ENCODE measurements at regions not wholly inside any gene's neighbourhood (a gene's known extent, or its start where the extent isn't known, plus 50 kb on each side); places are given as distances from the start of the nearest gene placed in this dataset.

GRCh38 chr20:22851679-22852346 is 183.3 kb upstream of the SSTR4 start:
- peak; percentile 67 for DNase-seq (ENCODE audit: low read depth)

DNA sequence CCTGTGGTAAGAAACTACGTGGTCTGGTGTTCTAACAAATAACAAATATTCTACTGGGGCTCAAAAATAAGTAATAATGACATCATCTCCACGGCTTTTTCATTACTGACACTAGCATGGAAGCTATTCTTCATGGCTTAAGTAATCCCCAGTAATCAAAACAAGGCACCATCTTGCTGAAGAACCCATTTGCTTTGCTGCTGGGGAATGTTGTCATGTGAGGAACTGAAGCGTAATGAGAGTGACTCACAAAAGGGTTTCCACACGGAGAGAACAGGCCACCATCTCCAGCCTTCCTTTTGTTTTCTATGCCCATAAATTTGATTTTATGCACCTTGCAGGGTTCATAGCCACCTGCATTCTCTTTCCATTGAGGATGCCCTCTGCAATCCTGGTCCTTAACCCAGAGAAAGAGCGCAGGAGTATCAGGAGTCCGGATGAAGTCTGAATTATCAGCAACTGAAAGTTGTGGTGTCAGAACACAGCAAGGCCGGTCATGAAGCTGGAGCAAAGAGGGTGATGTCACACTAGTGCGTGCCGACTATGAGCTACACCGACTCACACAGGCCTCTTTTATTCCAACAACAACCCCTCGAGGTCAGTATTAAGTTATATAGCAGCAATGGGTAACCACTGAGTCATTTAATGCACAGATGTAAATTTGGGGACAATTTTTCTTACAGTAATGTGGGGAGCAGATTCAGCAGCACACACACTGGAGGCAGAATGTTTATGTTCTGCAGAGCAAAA is 173.7 kb upstream of the SSTR4 start:
- DNase-seq (ENCODE audit: low read depth), result peak; percentile 82

- DNase-seq (ENCODE audit: low read depth), result no peak
These were observed 173.1 kb upstream of the SSTR4 start for GRCh38 chr20:22861990-22862389.

- DNase-seq (ENCODE audit: low read depth), result no peak
These were observed 172.4 kb upstream of the SSTR4 start for GRCh38 chr20:22862671-22863230.

DNA sequence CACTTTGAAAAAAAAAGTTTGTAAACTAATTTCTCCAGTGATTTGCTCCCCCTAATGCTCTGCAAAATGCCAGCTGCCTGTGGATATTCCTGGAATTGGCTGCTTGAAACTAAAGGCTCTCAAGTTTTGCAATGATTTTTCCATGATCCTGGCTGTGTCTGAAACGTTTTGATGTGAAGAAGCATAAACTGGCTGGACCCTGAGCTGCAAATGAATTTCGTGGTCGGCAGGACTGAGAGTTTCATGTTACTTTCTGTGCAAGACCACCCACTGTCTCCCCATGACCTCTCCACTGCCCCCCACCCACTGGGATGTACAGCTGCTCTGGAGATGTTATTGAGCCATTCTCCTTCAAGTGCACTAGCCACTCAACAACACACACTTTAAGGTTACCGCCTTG is 171.3 kb upstream of the SSTR4 start:
- no peak for DNase-seq (ENCODE audit: low read depth)

DNA sequence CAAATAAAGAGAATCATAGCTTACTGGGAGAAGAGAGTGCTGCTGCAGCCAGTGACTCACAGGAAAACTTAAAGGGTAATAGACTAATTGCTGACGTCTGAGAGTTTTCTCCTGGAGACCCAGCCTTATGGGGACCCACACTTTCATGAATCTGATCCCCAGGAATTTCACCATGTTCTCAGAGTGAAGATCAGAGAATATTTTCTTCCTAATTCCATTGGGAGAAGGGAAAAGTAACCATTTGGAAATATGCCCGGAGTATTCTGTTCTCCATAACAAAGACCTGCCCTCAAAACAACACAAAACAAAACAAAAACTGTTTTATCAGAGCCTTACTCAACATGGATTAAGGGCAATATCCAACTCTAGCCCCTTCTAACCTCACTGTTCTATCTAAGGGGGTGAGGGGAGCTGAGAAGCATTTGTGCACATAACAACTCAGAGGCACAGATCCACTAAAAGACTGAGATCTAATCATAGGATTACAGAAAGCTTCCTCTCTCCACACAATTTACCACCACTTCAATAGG is 168.2 kb upstream of the SSTR4 start:
- DNase-seq (ENCODE audit: low read depth), result peak; percentile 91

DNA sequence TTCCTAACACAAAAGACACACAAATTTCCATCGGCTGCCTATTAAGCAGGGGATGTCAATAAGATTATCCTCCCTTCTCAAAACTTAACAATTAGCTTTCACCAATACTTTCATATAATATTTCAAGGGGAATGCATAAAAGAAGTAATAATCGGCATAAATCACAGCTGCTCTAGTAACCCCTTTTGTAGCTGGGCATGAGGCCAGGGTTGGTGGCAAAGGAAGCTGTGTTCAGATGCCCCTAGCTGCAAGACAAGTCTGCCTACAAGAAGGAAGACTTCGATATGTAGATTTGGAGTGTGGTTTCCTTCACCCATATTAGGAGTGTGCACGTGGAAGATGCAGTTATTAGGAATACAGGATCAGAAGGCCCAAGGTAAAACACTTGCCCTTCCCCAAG is 156.9 kb upstream of the SSTR4 start:
- DNase-seq (ENCODE audit: low read depth), result no peak

DNA sequence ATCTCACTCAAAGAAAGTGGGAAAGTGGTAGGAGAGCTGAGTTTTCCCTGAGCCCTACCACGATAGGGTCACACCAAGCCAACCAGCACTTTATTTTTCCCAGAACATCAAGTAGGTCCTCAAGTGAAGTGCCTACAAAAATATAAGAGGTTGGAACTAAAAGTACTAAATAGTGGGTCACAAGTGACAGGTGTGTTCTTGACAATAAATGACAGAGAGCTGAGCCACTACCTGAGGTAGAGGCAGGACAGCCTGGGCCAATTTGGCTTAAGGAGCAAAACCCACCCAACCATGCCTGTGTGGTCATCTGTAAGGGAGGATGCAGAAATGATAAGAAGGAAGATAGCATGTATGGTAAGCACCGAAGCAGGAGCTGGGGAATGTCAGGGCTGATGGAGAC is 154.8 kb upstream of the SSTR4 start:
- DNase-seq (ENCODE audit: low read depth), result no peak

GRCh38 chr20:22887796-22888195 is 147.3 kb upstream of the SSTR4 start:
- peak; percentile 16 for DNase-seq (ENCODE audit: low read depth)

DNA sequence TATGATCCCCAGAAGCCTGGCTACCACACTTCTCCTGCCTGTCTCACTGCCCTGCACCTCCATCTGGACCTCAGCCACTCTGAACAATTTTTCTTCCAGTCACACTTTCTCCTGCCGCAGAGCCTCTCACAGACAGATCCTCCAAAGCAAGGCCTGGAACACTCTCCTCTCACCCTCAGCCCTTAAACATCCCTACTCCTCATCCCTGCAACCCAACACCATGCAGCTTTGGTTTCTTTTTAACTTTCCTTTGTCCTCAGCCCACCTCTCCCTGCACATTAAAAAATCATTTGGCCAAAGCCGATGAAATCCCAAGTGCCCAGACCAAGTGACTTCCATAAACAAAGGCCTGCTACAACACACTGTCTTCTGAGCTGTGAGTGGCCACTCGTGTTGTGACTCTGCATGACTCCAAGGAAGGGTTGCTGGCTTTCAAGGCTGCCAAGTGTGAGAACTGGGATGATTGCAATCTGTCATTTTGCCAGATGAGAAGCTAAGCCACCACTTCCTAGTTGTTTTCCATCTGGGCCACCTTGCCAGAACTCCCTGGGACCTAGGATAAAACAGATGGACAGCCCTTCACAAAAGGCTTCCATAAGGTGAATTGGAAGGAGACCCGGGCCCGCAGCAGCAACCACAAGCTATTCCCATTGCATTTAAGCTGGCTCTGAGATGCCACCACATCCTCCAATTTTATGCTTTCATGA is 144.4 kb upstream of the SSTR4 start:
- DNase-seq (ENCODE audit: low read depth), result no peak

- no peak for DNase-seq (ENCODE audit: low read depth)
These were observed 133.9 kb upstream of the SSTR4 start for GRCh38 chr20:22901164-22901563.

DNA sequence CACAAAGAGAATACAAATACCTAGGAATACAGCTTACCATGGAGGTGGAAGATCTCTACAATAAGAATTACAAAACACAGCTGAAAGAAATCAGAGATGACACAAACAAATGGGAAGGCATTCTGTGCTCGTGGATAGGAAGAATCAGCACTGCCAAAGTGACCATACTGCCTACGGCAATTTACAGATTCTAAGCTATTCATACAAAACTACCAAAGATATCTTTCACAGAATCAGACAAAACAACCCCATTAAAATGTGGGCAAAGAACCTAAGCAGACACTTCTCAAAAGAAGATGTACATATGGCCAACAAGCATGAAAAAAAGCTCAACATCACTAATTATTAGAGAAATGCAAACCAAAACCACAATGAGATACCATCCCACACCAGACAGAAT is 133.2 kb upstream of the SSTR4 start:
- no peak for DNase-seq (ENCODE audit: low read depth)

GRCh38 chr20:22904386-22904785 is 130.7 kb upstream of the SSTR4 start:
- no peak for DNase-seq (ENCODE audit: low read depth)

DNA sequence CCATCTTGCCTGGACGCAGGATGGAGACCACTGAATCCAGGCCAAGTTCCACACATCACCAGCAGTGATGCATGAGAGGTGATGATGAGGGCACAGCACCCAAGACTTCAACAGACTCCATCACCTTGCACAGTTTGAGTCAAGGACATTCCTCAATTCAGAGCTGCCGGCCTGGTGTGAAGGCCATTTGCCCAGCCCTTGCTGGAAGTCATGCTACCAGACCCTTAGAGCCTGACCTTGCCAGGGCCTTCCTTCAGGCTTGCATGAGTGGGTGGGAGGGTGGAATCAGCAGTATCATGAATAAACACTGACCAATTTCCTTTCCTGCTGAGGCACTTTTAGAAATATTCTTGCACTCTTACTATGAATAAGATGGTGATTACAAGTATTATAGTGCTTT is 130.2 kb upstream of the SSTR4 start:
- no peak for DNase-seq (ENCODE audit: low read depth)

GRCh38 chr20:22905658-22906057 is 129.5 kb upstream of the SSTR4 start:
- DNase-seq (ENCODE audit: low read depth), result peak; percentile 62

GRCh38 chr20:22908437-22908836 is 126.7 kb upstream of the SSTR4 start:
- DNase-seq (ENCODE audit: low read depth), result no peak

GRCh38 chr20:22908944-22909343 is 126.2 kb upstream of the SSTR4 start:
- DNase-seq (ENCODE audit: low read depth), result no peak

GRCh38 chr20:22909436-22909835 is 125.7 kb upstream of the SSTR4 start:
- DNase-seq (ENCODE audit: low read depth), result no peak

GRCh38 chr20:22910287-22910852 is 124.7 kb upstream of the SSTR4 start:
- DNase-seq (ENCODE audit: low read depth), result no peak

DNA sequence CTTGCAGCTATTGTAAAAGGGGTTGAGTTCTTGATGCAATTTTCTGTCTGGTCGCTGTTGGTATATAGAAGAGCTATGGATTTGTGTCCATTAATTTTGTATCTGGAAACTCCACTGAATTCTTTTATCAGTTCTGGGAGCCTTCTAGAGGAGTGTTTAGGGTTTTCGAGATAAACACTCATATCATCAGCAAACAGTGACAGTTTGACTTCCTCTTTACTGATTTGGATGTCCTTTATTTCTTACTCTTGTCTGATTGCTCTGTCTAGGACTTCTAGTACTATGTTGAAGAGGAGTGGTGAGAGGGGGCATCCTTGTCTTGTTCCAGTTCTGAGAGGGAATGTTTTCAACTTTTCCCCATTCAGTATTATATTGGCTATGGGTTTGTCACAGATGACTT is 120.8 kb upstream of the SSTR4 start:
- no peak for DNase-seq (ENCODE audit: low read depth)

- DNase-seq (ENCODE audit: low read depth), result no peak
These were observed 119.6 kb upstream of the SSTR4 start for GRCh38 chr20:22915512-22915911.

Measured in amniotic epithelial cell (primary cell).